ENCODE measurements at regions not wholly inside any gene's neighbourhood (a gene's known extent, or its start where the extent isn't known, plus 50 kb on each side); places are given as distances from the start of the nearest gene placed in this dataset.

DNA sequence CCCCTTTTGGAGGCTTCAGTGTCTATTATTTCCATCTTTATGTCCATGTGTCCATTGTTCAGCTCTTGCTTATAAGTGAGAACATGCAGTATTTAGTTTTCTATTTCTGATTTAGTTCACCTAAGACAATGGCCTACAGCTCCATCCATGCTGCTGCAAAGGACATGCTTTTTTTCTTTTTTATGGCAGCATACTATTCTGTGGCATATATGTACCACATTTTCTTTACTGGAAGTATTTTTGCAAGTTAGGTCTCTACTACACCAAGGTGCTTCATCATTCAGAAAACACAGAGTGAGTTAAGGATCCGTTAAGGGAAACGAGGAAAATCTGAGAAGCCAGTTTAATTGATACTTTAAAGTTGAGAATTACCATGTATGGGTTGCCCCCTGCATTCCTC lies 297.2 kb downstream of the CDCA7 start:
- TF ChIP-seq, protein P1, sequence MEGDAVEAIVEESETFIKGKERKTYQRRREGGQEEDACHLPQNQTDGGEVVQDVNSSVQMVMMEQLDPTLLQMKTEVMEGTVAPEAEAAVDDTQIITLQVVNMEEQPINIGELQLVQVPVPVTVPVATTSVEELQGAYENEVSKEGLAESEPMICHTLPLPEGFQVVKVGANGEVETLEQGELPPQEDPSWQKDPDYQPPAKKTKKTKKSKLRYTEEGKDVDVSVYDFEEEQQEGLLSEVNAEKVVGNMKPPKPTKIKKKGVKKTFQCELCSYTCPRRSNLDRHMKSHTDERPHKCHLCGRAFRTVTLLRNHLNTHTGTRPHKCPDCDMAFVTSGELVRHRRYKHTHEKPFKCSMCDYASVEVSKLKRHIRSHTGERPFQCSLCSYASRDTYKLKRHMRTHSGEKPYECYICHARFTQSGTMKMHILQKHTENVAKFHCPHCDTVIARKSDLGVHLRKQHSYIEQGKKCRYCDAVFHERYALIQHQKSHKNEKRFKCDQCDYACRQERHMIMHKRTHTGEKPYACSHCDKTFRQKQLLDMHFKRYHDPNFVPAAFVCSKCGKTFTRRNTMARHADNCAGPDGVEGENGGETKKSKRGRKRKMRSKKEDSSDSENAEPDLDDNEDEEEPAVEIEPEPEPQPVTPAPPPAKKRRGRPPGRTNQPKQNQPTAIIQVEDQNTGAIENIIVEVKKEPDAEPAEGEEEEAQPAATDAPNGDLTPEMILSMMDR (IDR thresholded peaks at IDR 0.05), result no peak
- TF ChIP-seq POLR2A (IDR thresholded peaks at IDR 0.05), result no peak
